OCI-LY3 (cell line): ENCODE measurements at regions not wholly inside any gene's neighbourhood (a gene's known extent, or its start where the extent isn't known, plus 50 kb on each side); places are given as distances from the start of the nearest gene placed in this dataset.

Source experiments
- H2AFZ ChIP-seq: fragments of 200-600, 300-600 bp; shearing (Covaris generic); 2 replicates; pipeline ENCODE4 v1.6.0; 2014; ENCODE audit warnings: antibody characterized with exemption, low read depth, low read length
- H3K27ac ChIP-seq: fragments of 200-600, 300-600 bp; sonication (generic); 2 replicates; pipeline ENCODE4 v1.5.1; 2014; ENCODE audit warnings: mild to moderate bottlenecking, low read length, moderate library complexity, mixed read lengths
- H3K27me3 ChIP-seq: fragments of 200-600, 300-600 bp; sonication (generic); 2 replicates; pipeline ENCODE4 v1.6.1; 2014; ENCODE audit warnings: low read depth, low read length, mixed read lengths
- H3K36me3 ChIP-seq: fragments of 200-600, 300-600 bp; sonication (generic); replicated peaks from 2 replicates; pipeline ENCODE3; 2014; ENCODE audit warnings: low read depth, low read length, mixed read lengths
- H3K4me1 ChIP-seq: fragments of 300-600, 200-600 bp; sonication (generic); 2 replicates; pipeline ENCODE4 v1.6.1; 2014; ENCODE audit warnings: low read length, mixed read lengths
- H3K4me2 ChIP-seq: fragments of 200-600, 300-600 bp; sonication (generic); 2 replicates; pipeline ENCODE4 v1.6.1; 2014; ENCODE audit warnings: low read length, mixed read lengths
- H3K4me3 ChIP-seq: fragments of 300-600, 200-600 bp; sonication (generic); 2 replicates; pipeline ENCODE4 v1.5.1; 2014; ENCODE audit warnings: antibody characterized with exemption, mild to moderate bottlenecking, low read length, moderate library complexity
- H3K79me2 ChIP-seq: fragments of 300-600, 200-600 bp; shearing (Covaris generic); 2 replicates; pipeline ENCODE4 v1.6.1; 2014; ENCODE audit warnings: mild to moderate bottlenecking, low read length, mixed read lengths
- H3K9ac ChIP-seq: fragments of 300-600, 200-600 bp; shearing (Covaris generic); 2 replicates; pipeline ENCODE4 v1.6.0; 2014; ENCODE audit warnings: mild to moderate bottlenecking, low read length, moderate library complexity
- H3K9me3 ChIP-seq: fragments of 200-600, 300-600 bp; shearing (Covaris generic); 2 replicates; pipeline ENCODE4 v1.6.1; 2014; ENCODE audit warnings: low read length, mixed read lengths; ENCODE audit not compliant: insufficient read depth
- H4K20me1 ChIP-seq: fragments of 200-600, 300-600 bp; sonication (generic); 2 replicates; pipeline ENCODE4 v1.6.1; 2016; ENCODE audit warnings: low read length, mixed read lengths; ENCODE audit not compliant: insufficient read depth
- CTCF ChIP-seq: fragments of 200-600, 300-600 bp; sonication (generic); IDR thresholded peaks from 2 replicates; pipeline ENCODE4 v1.5.1; 2014; ENCODE audit warnings: antibody characterized with exemption, low read length, low read depth
- EZH2phosphoT487 ChIP-seq: fragments of 200-600 bp; shearing (Covaris generic); IDR thresholded peaks from 2 replicates; pipeline ENCODE4 v1.6.1; 2018; ENCODE audit warnings: antibody characterized with exemption, mixed run types, low read depth

GRCh38 chr1:25039229-25039628 lies 109.2 kb upstream of the RUNX3 start:
- no peak overlapping the region for H2AFZ ChIP-seq
- peaks cover 14% of the 10 kb centered on the region for H3K27me3 ChIP-seq
- H3K9ac ChIP-seq: no peak overlapping the region
- H3K4me3 ChIP-seq: no peak overlapping the region
- no peaks in the 10 kb centered on the region for H4K20me1 ChIP-seq
- H3K9me3 ChIP-seq: no peaks in the 10 kb centered on the region
- no peaks in the 10 kb centered on the region for H3K79me2 ChIP-seq
- peaks cover 17% of the 10 kb centered on the region for H3K4me1 ChIP-seq
- TF ChIP-seq CTCF (peak; percentile 13; the same call in 1 of the 2 replicates), EZH2phosphoT487 (no peak)
- H3K27ac ChIP-seq: no peak overlapping the region
- no peak overlapping the region for H3K4me2 ChIP-seq
- H3K36me3 ChIP-seq: no peaks in the 10 kb centered on the region

GRCh38 chr1:25038699-25039098 lies 108.6 kb upstream of the RUNX3 start:
- Histone ChIP-seq H4K20me1 (no peaks in the 10 kb centered on the region), H2AFZ (no peak overlapping the region), H3K79me2 (no peaks in the 10 kb centered on the region), H3K27me3 (peaks cover 14% of the 10 kb centered on the region), H3K4me1 (peaks cover 22% of the 10 kb centered on the region), H3K4me2 (no peak overlapping the region), H3K27ac (no peak overlapping the region), H3K36me3 (no peaks in the 10 kb centered on the region), H3K9ac (no peak overlapping the region), H3K9me3 (no peaks in the 10 kb centered on the region), H3K4me3 (no peak overlapping the region)
- TF ChIP-seq CTCF (no peak), EZH2phosphoT487 (no peak)

GRCh38 chr1:25037174-25038074 lies 107.3 kb upstream of the RUNX3 start:
- TF ChIP-seq EZH2phosphoT487: no peak
- TF ChIP-seq CTCF: peak; percentile 60
- no peaks in the 10 kb centered on the region for H3K79me2 ChIP-seq
- no peaks in the 10 kb centered on the region for H3K36me3 ChIP-seq
- no peak overlapping the region; the same call in 1 of the 2 replicates for H2AFZ ChIP-seq
- peak overlapping the region; percentile 39 for H3K27ac ChIP-seq
- H3K9me3 ChIP-seq: no peaks in the 10 kb centered on the region
- H3K9ac ChIP-seq: no peak overlapping the region; the same call in 1 of the 2 replicates
- peaks cover 14% of the 10 kb centered on the region for H3K27me3 ChIP-seq
- H3K4me1 ChIP-seq: peaks cover 35% of the 10 kb centered on the region
- H3K4me3 ChIP-seq: peak overlapping the region; percentile 39
- peak overlapping the region; percentile 69 for H3K4me2 ChIP-seq
- no peaks in the 10 kb centered on the region for H4K20me1 ChIP-seq

- H3K27me3 ChIP-seq: peaks cover 14% of the 10 kb centered on the region
- H3K79me2 ChIP-seq: no peaks in the 10 kb centered on the region
- no peaks in the 10 kb centered on the region for H4K20me1 ChIP-seq
- H2AFZ ChIP-seq: no peak overlapping the region
- H3K4me1 ChIP-seq: peaks cover 48% of the 10 kb centered on the region
- TF ChIP-seq EZH2phosphoT487: no peak
- no peak for TF ChIP-seq CTCF
- H3K4me3 ChIP-seq: no peak overlapping the region
- H3K27ac ChIP-seq: no peak overlapping the region
- H3K4me2 ChIP-seq: no peak overlapping the region
- H3K36me3 ChIP-seq: no peaks in the 10 kb centered on the region
- H3K9ac ChIP-seq: no peak overlapping the region
- no peaks in the 10 kb centered on the region for H3K9me3 ChIP-seq
Measured at GRCh38 chr1:25036117-25036546, 106.1 kb upstream of the RUNX3 start.
